ENCODE measurements at regions not wholly inside any gene's neighbourhood (a gene's known extent, or its start where the extent isn't known, plus 50 kb on each side); places are given as distances from the start of the nearest gene placed in this dataset.
"Not testable (repeated sequence)": the region's sequence is repeated elsewhere in the genome, so short reads cannot be mapped to it uniquely, and the experiment has no call there.

GRCh38 chr9:64016845-64017406 lies 1268.1 kb downstream of the FOXD4L5 start:
- H3K27me3 ChIP-seq; H3K36me3 ChIP-seq; ATAC-seq (ENCODE audit: low FRiP score in 2 of 2); H3K4me1 ChIP-seq: not testable (repeated sequence)
- H3K4me3 ChIP-seq, result peak overlapping the region in 2 of 4 donors; percentile 29 to 47
- WGBS, 2 donors, result 56 to 74% methylated on average over 23 to 39 of the region's 46 CpGs
- peak in 1 of 2 donors; percentile 56 for DNase-seq
- peaks cover 0 to 29% (median 0%) of the 10 kb centered on the region in 4 donors for H3K9me3 ChIP-seq
- H3K27ac ChIP-seq, result peak overlapping the region in 1 of 4 donors; percentile 56
- TF ChIP-seq POLR2A (IDR thresholded peaks at IDR 0.05), result peak in 1 of 4 donors; percentile 61

DNA sequence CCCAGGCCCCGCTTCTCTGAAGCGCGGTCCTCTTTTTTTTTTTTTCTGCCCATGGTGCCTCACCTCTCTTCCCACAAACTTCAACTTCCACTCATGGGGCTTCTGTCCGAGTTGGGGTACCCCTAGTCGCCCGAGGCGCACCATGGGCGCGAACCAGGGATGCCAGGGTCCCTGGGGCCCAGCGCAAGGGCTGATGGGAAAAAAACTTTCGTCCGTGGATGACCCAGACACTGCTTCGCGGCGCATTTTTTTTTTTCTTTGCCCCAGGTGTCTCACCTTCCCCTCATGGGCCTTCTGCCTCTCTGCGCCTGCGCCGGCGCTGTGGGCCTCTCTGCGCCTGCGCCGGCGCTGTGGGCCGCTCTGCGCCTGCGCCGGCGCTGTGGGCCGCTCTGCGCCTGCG lies 1268.8 kb downstream of the FOXD4L5 start:
- 38 to 68% methylated on average over 15 to 30 of the region's 31 CpGs for WGBS, 2 donors
- not testable (repeated sequence) for H3K36me3 ChIP-seq; ATAC-seq (ENCODE audit: low FRiP score in 2 of 2); H3K27me3 ChIP-seq; H3K27ac ChIP-seq; H3K4me1 ChIP-seq
- Histone ChIP-seq H3K4me3 (peak overlapping the region in 3 of 4 donors; percentile 14 to 47 (median 30)), H3K9me3 (peaks cover 0 to 28% (median 0%) of the 10 kb centered on the region in 4 donors)
- DNase-seq, result peak in 1 of 2 donors; percentile 40

GRCh38 chr9:64015136-64015535 lies 1269.9 kb downstream of the FOXD4L5 start:
- Histone ChIP-seq H3K4me1 (no peaks in the 10 kb centered on the region), H3K27ac (no peak overlapping the region), H3K36me3 (no peaks in the 10 kb centered on the region), H3K4me3 (no peak overlapping the region), H3K27me3 (no peaks in the 10 kb centered on the region), H3K9me3 (peaks cover 0 to 23% (median 0%) of the 10 kb centered on the region in 4 donors)
- ATAC-seq (ENCODE audit: low FRiP score in 2 of 2), result no peak
- DNase-seq, result peak in 1 of 2 donors; percentile 41
- WGBS, 2 donors, result 75 to 77% methylated on average over 17 of the region's 17 CpGs
- TF ChIP-seq EP300 (IDR thresholded peaks at IDR 0.05) (no peak), POLR2A (IDR thresholded peaks at IDR 0.05) (no peak), POLR2AphosphoS5 (IDR thresholded peaks at IDR 0.05) (no peak), CTCF (IDR thresholded peaks at IDR 0.05) (no peak)

DNA sequence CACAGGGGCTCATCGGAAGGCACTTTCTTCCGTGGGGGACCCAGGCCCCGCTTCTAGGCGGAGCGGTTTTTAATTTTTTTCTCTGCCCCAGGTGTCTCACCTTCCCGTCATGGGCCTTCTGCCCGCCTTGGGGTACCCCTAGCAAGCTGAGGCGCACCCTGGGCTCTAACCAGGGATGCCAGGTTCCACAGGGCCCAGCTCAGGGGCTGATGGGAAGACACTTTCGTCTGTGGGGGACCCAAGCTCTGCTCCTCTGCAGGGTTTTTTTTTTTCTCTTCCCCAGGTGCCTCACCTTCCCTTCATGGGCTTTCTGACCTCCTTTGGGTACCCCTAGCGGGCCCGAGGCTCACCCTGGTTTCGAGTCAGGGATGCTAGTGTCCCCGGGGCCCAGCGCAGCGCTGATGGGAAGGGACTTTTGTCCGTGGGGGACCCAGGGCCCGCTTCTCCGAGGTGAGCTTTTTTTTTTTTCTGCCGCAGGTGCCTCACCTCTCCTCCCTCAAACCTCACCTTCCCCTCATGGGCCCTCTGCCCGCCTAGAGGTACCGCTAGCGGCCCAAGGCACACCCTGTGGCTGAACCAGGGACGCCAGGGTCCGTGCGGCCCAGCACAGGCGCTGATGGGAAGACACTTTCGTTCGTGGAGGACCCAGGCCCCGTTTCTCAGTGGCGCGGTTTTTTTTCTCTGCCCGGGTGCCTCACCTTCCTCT lies 1270.5 kb downstream of the FOXD4L5 start:
- H3K4me1 ChIP-seq, H3K36me3 ChIP-seq, H3K4me3 ChIP-seq, H3K27me3 ChIP-seq, H3K27ac ChIP-seq: not testable (repeated sequence)
- H3K9me3 ChIP-seq, result peaks cover 0 to 23% (median 0%) of the 10 kb centered on the region in 4 donors
- ATAC-seq (ENCODE audit: low FRiP score in 2 of 2) (peak; percentile 26 to 88), DNase-seq (peak in 1 of 2 donors; percentile 52)
- 71 to 79% methylated on average over 23 to 32 of the region's 32 CpGs for WGBS, 2 donors

GRCh38 chr9:64013122-64013521 lies 1271.9 kb downstream of the FOXD4L5 start:
- H3K36me3 ChIP-seq; H3K4me1 ChIP-seq; ATAC-seq (ENCODE audit: low FRiP score in 2 of 2); H3K27ac ChIP-seq; H3K4me3 ChIP-seq; H3K27me3 ChIP-seq; DNase-seq: not testable (repeated sequence)
- peaks cover 0 to 23% (median 0%) of the 10 kb centered on the region in 4 donors for H3K9me3 ChIP-seq
- WGBS, 2 donors, result 88 to 92% methylated on average over 1 of the region's 1 CpG

DNA sequence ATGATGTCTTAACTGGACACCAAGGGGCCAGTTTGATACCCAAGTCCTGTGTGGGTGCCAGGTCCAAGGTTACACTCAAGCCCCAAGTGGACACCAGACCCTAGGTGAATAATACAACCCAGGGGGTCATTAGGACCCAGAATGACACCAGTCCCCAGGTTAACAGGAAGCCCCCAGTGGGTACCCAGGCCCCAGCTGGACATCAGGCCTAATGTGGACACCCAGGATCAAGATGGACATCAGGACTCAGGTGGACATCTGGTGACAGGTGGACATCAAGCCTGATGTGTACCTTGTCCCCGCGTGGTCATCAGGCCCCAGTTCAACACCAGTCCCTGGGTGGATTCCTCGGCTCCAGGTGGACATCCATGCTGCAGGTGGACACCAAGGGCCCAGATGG lies 1273.0 kb downstream of the FOXD4L5 start:
- H3K4me1 ChIP-seq; H3K4me3 ChIP-seq; H3K27ac ChIP-seq; H3K27me3 ChIP-seq; H3K36me3 ChIP-seq; ATAC-seq (ENCODE audit: low FRiP score in 2 of 2); DNase-seq: not testable (repeated sequence)
- WGBS, 2 donors, result 78% methylated on average over 3 of the region's 3 CpGs; no CpG with 5 or more reads in 1 of the 2 donors
- H3K9me3 ChIP-seq, result peaks cover 0 to 22% (median 0%) of the 10 kb centered on the region in 4 donors

DNA sequence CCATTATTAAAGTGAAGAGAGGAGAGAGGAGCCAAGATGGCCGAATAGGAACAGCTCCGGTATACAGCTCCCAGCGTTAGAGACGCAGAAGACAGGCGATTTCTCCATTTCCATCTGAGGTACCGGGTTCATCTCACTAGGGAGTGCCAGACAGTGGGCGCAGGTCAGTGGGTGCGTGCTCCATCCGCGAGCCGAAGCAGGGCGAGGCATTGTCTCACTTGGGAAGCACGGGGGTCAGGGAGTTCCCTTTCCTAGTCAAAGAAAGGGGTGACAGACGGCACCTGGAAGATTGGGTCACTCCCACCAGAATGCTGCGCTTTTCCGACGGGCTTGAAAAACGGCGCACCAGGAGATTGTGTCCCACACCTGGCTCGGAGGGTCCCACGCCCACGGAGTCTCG lies 1305.3 kb downstream of the FOXD4L5 start:
- 77 to 79% methylated on average over 23 of the region's 23 CpGs for WGBS, 2 donors
- not testable (repeated sequence) for H3K27ac ChIP-seq; H3K27me3 ChIP-seq; ATAC-seq (ENCODE audit: low FRiP score in 2 of 2); H3K4me1 ChIP-seq; H3K36me3 ChIP-seq; H3K4me3 ChIP-seq; H3K9me3 ChIP-seq
- peak in 1 of 2 donors; percentile 46 for DNase-seq

Small RNA genes in the stretch of these regions (small RNA-seq; reads per million reads assigned to genes)
- gene RF00026, result 0 reads per million in 4 donors

Data from upper lobe of left lung (tissue), 6 donors.